NCI-H128 (cell line): ENCODE measurements at regions not wholly inside any gene's neighbourhood (a gene's known extent, or its start where the extent isn't known, plus 50 kb on each side); places are given as distances from the start of the nearest gene placed in this dataset.
"Not testable (repeated sequence)": the region's sequence is repeated elsewhere in the genome, so short reads cannot be mapped to it uniquely, and the experiment has no call there.

Source experiments
- DNase-seq: peaks from one replicate; lab custom pipeline; 2025; ENCODE audit not compliant: unreplicated experiment; lab: John Stamatoyannopoulos, UW

DNA sequence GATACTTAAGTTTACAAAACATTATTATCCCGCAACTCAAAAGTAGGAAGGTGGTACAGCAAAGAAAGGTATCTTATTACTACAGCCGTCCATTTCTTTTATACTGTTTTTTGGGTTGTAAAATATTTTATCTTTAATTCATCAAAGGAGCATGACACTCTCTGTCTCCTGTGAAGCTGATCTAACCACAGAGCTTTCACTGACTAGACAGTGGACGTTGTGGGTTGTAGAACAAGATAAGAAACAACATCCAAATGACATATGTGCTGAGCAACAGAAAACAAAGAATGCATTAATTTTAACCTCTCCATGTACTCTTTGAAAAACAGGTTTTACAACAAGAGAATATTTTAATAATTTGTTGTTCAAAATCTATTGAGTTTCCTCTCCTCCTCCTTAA is 195.9 kb upstream of the FBXO33 start:
- no peak for DNase-seq

DNA sequence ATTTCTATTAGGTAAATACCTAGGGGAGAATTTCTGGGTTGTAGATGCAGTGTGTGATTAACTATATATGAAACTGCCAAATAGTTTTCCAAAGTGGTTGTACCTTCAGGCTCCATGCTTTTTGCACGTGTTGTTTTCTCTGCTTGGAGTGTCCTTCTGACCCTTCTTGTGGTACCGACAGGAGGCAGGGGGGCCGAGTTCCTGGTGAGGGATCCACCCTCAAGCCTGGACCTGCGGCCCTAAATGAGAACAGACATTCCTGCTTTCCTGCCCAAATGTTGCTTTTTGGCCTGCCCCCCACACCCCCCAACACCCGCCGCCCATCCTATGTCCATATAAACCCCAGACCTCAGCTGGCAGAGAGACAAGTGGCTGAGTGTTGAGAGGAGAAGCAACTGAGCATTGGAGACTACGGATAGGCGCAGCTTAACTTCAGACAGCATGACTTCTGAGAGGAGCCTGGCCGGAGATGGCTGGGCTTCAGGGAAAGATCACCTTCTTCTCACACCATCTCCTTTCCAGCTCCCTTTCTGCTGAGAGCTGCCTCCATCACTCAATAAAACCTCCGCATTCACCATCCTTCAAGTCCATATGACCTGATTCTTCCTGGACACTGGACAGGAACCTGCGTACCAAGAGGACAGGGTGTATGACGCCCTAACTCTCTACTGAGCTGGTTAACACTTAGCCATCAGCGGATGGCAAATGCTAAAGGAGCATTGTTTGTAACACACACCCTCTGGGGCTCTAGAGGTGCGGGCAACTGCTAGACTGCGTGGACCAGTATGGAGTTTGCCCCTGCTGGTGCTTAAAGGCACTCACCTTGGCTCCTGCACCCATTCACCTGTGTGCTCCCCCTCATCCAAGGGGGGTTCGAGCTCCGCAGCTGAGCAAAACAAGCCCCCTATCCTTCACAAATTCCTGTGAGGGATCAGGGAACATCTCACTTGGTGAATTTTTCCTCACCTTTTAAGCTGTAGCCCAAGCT is 194.7 kb upstream of the FBXO33 start:
- no peak for DNase-seq

DNA sequence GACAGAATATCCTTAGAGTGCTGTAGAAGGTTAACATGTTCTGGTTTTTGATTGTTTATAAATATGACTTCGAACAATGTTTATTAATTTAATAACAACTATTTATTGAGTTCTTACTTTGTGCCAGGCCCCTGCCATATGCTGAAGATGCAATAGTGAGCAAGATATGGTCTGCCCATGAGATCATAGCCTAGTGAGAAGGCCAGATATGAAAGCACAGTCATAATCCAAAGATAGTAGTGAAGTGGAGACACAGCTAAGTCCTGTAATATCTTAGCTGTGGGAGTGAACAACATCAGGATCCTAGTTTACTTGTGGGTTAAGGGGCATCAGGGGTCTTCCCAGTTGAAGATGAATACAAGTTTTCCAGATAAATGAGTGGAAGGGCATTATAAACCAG is 189.4 kb upstream of the FBXO33 start:
- DNase-seq: no peak

DNA sequence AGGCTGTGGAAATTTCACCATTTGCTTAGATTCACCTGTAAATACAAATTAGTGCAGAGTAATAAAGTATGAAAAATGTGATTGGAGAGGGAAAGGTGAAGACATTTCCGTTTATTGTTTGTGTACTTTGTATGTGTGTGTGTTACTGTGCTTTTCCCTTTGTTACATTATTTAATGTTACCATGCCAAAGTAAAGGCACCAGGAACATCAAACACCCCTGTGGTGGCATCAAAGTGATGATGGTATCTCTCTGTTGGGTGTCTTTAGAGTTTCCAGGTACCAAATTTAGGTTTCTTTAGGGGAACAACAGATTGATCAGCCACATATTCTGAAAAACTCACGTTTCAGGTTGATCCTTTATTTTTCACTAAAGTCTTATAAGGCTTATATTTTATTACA is 189.0 kb upstream of the FBXO33 start:
- DNase-seq: no peak

DNA sequence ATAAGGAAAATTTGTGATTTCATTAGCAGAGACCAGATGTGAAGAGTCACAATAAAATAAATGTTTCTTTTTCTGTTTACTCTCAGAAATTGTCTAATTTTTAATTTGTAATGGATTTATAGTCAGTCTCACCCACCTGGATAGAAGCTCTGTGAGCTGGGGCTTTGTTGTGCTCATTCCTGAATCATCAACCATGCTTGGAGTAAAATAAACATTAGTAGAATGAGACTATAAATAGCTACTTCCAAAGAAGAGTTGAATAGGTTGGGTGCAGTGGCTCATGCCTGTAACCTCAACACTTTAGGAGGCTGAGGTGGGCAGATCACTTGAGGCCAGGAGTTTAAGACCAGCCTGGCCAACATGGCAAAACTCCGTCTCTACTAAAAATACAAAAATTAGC is 185.3 kb upstream of the FBXO33 start:
- no peak for DNase-seq

DNA sequence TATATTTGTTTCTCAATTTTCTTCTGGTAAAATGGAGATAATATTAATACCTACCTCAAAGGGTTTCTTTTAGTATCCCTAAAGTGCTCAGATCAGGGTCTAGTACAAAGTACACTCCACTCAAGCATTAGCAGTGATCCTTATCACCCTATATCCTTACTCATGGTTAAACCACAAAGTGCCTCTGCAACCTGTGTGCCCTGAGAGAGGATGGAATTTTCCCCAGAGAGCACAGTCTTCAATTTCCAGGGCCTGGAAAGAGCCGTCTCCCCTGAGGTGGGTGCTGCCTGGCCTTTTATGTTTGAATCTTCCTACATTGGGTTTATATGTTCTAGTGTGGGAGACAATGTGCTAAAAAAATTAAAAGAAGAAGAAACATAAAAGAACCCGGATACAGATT is 183.1 kb upstream of the FBXO33 start:
- no peak for DNase-seq

DNA sequence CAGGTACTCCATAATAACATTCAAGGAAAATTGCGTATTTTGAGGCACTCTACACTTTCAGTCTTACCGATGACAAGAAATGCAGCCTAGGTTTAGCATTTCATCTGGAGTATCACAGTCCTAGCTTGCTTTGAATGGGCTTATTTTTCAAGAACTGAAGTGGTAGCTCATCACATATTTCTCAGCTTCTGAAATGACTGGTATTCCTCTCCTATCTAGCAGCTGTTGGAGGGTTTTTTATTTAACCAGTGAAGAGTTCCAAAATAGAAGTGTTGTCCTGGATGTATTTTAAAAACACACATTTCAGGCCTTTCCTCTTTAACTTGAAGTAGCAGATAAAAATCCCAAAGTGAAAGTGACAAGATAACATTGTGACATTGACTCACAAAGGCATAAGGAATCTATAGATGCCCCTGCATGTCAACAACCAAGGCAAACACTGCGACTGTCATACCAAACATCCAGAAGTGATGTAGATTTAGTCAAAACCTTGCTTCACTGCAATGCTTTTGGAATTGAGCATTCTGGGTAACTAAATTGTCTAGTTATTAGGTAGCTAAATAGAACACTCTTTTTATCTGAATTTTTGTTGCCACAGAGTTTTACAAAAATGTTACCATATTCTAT is 182.2 kb upstream of the FBXO33 start:
- DNase-seq: no peak

DNA sequence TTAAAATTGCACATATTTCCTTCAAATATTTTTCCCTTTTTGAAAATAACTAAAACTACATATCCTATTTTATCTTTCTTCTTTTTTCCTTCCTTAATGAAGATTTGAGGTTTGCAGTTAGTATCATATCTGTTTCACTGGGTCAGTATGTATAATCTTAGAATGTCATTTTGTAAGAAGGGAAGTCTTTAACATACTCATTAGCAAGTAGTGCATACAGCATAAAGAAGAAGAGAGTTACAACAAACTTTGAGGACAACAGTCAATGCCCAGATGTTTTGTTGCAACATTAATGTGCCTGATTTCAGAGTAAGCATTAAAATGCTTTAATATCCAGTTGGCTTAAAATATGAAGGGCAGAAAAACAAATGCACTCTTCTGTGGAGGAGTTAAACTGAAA is 176.9 kb upstream of the FBXO33 start:
- no peak for DNase-seq

DNA sequence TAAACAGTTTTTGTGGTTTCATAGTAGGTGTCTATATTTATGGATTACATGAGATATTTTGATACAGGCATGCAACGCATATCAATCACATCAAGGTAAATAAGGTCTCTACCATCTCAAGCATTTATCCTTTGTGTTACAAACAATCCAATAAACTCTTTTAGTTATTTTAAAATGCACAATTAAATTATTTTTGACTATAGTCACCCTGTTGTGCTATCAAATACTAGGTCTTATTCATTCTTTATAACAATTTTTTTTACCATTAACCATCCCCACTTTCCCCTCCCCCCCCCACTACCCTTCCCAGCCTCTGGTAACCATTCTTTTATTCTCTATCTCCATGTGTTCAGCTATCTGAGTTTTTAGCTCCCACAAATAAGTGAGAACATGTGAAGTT is 175.7 kb upstream of the FBXO33 start:
- DNase-seq: no peak

DNA sequence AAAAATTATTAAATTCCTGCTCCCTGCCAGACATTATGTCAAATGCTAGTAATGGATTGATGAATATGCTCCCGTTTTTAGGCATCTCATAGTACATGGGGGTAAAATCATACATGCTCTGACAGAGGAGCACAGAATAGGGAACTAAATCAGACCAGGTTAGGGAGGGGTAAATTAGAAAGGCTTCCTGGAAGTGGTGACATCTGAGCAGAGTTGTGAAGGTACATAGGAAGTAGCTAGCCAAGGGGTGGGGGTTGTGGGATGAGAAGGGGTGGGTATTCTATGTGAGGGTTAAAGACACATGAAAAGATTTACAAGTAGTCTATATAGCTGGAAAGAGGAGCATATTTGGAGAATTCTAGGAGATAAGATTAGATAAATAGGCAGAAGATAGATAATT is 171.7 kb upstream of the FBXO33 start:
- DNase-seq: no peak

DNA sequence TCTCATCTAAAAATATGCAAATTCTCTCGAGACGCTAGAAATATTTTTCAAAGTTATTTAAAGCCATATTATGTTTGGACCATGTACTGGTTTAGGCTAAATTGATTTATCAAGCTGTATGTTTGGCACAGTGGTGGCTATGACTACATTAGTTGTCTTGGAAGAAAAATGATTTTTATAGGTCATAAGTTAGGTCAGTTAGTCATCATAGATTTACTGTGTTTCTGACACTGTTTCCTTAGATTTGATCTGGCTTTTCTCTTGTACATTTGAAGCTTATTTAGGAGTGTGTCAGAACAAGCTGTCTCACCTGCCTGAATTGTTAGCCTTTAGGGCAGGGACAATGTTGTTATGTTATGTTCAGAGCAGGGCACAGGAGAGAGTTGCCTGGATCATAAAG is 161.1 kb upstream of the FBXO33 start:
- no peak for DNase-seq

DNA sequence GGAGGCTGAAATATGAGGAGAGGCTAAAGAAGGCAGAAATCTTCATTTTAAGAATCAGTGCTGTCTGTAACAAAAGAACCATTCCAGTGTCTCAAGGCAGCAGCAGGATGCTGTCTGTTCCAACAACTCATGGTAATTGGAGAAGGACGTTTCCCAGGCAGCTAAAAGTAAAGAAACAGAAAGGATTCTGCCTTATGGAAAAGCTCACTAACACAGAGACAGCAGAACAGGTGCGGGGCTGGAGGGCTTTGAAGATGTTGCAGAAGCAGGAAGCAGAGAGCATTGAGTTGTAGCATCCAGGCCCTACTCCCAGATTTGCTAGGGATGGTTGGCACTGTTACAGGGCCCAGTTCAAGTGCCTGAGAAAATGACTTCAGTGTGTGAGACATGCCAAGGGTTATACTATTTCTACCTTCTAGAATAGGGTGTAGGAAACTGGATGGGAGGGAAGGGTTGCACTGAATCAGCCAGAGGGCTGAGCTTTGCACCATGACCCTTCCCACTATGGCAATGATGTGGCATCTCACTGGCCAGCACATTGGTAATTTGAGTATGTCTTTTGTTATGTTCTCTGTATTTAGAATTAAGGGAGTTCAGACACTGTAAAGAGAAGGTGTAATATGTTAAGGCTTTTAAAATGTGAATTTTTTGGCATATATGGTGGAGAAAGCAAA is 160.0 kb upstream of the FBXO33 start:
- no peak for DNase-seq

DNA sequence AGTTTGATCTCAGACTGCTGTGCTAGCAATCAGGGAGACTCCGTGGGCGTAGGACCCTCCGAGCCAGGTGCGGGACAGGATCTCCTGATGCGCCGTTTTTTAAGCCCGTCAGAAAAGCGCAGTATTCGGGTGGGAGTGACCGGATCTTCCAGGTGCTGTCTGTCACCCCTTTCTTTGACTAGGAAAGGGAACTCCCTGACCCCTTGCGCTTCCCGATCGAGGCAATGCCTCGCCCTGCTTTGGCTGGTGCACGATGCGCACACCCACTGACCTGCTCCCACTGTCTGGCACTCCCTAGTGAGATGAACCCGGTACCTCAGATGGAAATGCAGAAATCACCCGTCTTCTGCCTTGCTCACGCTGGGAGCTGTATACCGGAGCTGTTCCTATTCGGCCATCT is 157.6 kb upstream of the FBXO33 start:
- not testable (repeated sequence) for DNase-seq

DNA sequence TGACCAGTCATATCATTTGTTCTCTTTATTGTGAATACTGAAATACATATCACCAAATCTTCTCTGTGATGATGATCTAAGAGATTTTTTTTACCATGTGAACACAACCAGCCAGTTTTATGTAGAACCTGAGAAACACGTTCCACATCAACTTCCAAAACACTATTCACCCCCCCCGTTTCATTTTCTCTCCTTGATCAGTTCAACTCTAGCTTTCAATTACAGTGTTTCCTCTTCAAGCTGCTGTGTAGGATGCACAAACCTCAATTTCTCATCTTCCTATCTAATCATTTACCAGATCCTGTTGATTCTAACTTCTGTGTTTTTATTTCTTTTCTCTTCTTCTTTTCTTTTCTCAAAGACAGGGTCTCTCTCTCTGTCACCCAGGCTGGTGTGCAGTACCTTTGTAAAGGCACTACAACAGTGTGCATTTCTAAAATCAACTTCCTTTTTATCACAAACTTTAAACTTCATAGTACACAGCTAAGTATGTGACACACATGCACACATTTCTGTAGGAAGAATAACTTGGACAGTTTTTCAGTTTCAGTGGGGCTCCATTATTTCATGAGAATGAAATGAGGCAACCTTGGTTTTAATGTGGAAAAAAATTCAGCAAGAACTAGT is 149.9 kb upstream of the FBXO33 start:
- DNase-seq: no peak

DNA sequence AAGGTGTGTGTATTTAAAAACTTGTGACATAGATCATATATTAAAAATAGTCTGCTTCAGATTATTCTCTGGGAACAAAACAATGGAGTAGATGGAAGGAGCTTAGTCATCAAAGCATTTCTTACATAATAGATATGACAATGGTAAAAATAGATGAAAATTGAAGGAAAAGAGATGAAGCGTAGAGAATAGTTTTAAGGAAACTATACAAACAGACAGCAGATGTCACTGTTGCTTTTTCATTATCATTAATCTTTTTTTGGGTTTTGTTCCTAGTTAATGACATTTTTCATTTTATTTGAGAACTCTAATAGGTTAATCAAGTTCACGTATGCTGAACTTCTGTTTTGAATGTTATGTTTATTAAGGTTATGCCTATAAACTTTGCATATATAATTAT is 149.2 kb upstream of the FBXO33 start:
- no peak for DNase-seq

DNA sequence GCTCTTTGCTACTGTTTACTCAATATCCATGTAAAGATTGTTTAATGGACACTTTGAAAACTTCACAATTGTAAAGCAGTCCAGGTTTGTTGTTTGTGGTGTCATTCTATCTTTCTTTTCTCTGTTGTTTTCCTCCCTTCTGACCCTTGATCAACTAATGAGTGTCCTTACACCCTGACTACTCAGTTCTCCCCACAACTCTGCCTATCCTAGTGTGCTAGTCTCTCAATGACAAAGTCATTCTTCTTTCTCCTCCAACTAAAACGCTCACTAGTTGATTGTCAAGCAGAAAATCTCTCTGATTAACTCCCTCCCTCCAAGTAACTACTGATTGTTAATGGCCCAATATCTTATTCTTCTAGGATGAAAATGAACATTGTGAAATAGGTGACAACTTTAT is 148.5 kb upstream of the FBXO33 start:
- no peak for DNase-seq

DNA sequence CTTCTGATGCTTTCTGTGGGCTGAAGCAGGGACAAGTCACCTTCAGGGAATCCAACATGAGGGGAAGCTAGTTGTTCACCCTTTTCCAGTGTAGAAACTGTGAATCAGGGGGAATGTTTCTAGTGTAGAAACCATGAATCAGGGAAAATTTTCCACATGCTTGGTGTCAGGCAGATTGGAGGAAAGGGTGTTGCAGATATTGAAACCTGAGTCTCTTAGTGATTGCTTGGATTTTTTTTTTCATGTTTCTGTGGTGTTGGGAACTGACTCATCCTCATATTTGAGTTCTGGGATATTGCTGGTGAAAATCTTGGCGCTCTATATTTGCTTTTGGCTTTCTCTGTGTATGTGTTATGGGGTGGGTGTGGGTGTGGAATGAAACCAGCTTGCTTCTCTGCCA is 144.5 kb upstream of the FBXO33 start:
- DNase-seq: no peak

DNA sequence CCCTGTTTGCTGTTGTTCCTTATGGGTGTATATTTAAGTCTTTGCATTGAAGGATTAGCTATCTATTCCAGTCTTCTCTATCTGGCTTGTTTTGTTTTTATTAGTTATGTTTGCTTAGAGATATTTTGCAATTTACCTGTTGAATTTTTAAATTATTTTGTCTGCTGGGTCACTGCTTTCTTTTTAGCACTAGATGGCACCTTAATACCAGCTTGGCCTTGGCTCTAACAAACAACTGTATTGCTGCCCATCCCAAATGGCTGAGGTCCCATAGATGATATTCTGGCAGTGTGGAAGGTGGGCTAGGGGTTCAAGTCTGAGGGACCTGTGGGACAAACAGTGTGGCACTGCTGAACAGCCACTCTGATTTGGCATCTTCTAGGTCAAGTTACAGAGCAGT is 144.0 kb upstream of the FBXO33 start:
- no peak for DNase-seq

DNA sequence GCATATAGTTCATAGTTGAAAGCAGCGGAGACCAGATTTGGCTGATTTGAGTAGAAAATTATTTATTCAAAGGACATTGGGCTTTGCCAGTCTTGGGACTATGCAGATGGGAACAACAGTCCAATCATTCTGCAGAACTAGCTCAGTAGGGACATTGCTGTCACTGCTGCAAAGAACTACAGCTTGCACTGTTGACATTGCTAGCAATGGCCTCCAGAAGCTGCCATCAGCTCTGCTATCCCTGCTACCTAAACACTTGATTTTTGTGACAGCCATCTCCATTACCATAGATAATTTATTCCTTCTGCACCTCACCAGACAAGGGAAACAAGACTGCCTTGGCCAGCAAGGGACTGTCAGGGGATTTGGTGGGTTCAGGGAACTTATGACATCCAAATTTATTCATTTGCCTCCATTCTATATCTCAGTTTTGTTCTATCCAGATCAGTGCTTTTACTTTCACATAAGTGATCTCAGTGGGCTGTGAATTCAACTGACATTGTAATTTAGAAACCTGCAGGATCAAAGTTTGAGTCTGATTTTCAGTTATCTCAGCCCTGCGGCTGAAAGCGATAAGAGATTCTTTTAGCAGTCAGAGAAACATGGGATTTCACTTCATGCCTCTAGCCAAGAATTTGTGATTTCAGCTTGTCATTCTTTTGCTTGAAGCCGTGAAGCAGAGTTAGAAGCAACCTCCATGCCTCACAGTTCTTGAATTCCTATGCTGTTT is 136.7 kb upstream of the FBXO33 start:
- DNase-seq: no peak

DNA sequence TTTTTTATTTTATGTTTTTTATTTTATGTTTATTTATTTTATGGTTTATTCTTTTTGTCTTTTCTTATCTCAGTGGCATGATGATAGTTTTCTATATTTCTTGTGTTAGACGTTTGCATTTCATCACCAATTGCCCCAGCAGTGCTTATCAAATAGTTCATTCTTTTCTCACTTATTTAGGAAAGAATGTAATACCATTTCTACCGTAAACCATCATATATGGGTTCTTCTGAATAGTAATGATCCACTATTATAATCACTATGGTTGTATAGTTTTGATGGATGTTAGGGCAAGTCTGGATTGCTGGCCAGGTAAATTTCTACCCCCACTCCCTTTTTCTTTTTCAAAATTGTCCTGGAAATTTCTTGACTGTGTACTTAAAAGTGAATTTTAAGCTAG is 134.6 kb upstream of the FBXO33 start:
- DNase-seq: no peak

DNA sequence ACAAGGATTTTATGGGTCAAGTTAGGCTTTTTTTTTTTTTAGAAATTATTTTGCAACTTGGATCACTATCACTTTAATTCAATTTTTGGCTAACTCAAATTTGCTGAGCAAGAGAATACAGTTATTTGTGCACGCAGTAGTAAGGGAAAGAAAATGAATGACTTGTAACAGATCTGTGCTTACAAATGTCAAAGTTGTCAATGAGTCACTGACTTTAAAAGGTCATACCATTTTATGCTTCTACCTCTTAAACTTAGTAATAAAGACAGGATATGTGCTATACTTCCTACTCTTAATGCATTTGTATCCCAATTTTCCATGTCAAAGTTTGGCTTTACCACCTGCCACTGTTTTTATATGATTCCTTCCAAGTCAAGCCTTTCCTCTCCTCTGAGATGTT is 131.1 kb upstream of the FBXO33 start:
- DNase-seq: no peak
